ENCODE measurements at regions not wholly inside any gene's neighbourhood (a gene's known extent, or its start where the extent isn't known, plus 50 kb on each side); places are given as distances from the start of the nearest gene placed in this dataset.

- H3K4me3 Mint-ChIP-seq = no peak overlapping the region
- DNase-seq = no peak
- no peak for ATAC-seq (ENCODE audit: low read depth in 2 of 2)
- no peaks in the 10 kb centered on the region for H3K4me1 Mint-ChIP-seq
- no peak overlapping the region for H3K27ac Mint-ChIP-seq
- H3K9me3 Mint-ChIP-seq = peaks cover 2 to 10% (median 6%) of the 10 kb centered on the region in 7 donors
- no peaks in the 10 kb centered on the region for H3K36me3 Mint-ChIP-seq
- H3K27me3 Mint-ChIP-seq = no peaks in the 10 kb centered on the region
These were observed 285.0 kb upstream of the SLC10A2 start for GRCh38 chr13:103351035-103351828.

- no peak overlapping the region for H3K4me3 Mint-ChIP-seq
- no peak for DNase-seq
- H3K9me3 Mint-ChIP-seq = peaks cover 0 to 13% (median 4%) of the 10 kb centered on the region in 7 donors
- H3K36me3 Mint-ChIP-seq = no peaks in the 10 kb centered on the region
- H3K4me1 Mint-ChIP-seq = no peaks in the 10 kb centered on the region
- no peaks in the 10 kb centered on the region for H3K27me3 Mint-ChIP-seq
- ATAC-seq (ENCODE audit: low read depth in 2 of 2) = no peak
- no peak overlapping the region for H3K27ac Mint-ChIP-seq
These were observed 283.9 kb upstream of the SLC10A2 start for GRCh38 chr13:103350147-103350546.

- H3K27ac Mint-ChIP-seq = no peak overlapping the region
- ATAC-seq (ENCODE audit: low read depth in 2 of 2) (no peak), DNase-seq (no peak)
- no peaks in the 10 kb centered on the region for H3K36me3 Mint-ChIP-seq
- H3K27me3 Mint-ChIP-seq = no peaks in the 10 kb centered on the region
- peaks cover 6 to 14% (median 7%) of the 10 kb centered on the region in 7 donors for H3K9me3 Mint-ChIP-seq
- no peak overlapping the region for H3K4me3 Mint-ChIP-seq
- no peaks in the 10 kb centered on the region for H3K4me1 Mint-ChIP-seq
These were observed 283.2 kb upstream of the SLC10A2 start for GRCh38 chr13:103349211-103349980.

GRCh38 chr13:103335241-103335640 lies 269.0 kb upstream of the SLC10A2 start:
- DNase-seq (no peak), ATAC-seq (ENCODE audit: low read depth in 2 of 2) (no peak)
- Mint-ChIP-seq H3K27ac (no peak overlapping the region), H3K4me3 (no peak overlapping the region), H3K9me3 (peaks cover 0 to 9% (median 1%) of the 10 kb centered on the region in 7 donors), H3K27me3 (no peaks in the 10 kb centered on the region), H3K4me1 (no peaks in the 10 kb centered on the region), H3K36me3 (no peaks in the 10 kb centered on the region)

GRCh38 chr13:103331924-103332323 lies 265.7 kb upstream of the SLC10A2 start:
- Mint-ChIP-seq H3K4me1 (no peaks in the 10 kb centered on the region), H3K4me3 (no peak overlapping the region), H3K36me3 (no peaks in the 10 kb centered on the region), H3K27me3 (no peaks in the 10 kb centered on the region), H3K27ac (no peak overlapping the region), H3K9me3 (peaks cover 0 to 5% (median 1%) of the 10 kb centered on the region in 7 donors)
- no peak for ATAC-seq (ENCODE audit: low read depth in 2 of 2)
- no peak for DNase-seq

GRCh38 chr13:103328899-103329298 lies 262.7 kb upstream of the SLC10A2 start:
- Mint-ChIP-seq H3K27ac (no peak overlapping the region), H3K36me3 (no peaks in the 10 kb centered on the region), H3K4me3 (no peak overlapping the region), H3K4me1 (no peaks in the 10 kb centered on the region), H3K27me3 (no peaks in the 10 kb centered on the region), H3K9me3 (peaks cover 0 to 4% (median 1%) of the 10 kb centered on the region in 7 donors)
- no peak for ATAC-seq (ENCODE audit: low read depth in 2 of 2)
- no peak for DNase-seq

GRCh38 chr13:103326326-103326725 lies 260.1 kb upstream of the SLC10A2 start:
- H3K4me1 Mint-ChIP-seq = no peaks in the 10 kb centered on the region
- no peak overlapping the region for H3K4me3 Mint-ChIP-seq

GRCh38 chr13:103325672-103326071 lies 259.5 kb upstream of the SLC10A2 start:
- Mint-ChIP-seq H3K4me3 (no peak overlapping the region), H3K27ac (no peak overlapping the region), H3K9me3 (peaks cover 0 to 8% (median 5%) of the 10 kb centered on the region in 7 donors), H3K4me1 (no peaks in the 10 kb centered on the region), H3K36me3 (no peaks in the 10 kb centered on the region), H3K27me3 (no peaks in the 10 kb centered on the region)
- ATAC-seq (ENCODE audit: low read depth in 2 of 2) = no peak
- DNase-seq = no peak

More at GRCh38 chr13:103326326-103326725, 260.1 kb upstream of the SLC10A2 start:
- H3K27me3 Mint-ChIP-seq = no peaks in the 10 kb centered on the region
- DNase-seq = no peak
- peaks cover 0 to 8% (median 5%) of the 10 kb centered on the region in 7 donors for H3K9me3 Mint-ChIP-seq
- ATAC-seq (ENCODE audit: low read depth in 2 of 2) = no peak
- no peak overlapping the region for H3K27ac Mint-ChIP-seq
- no peaks in the 10 kb centered on the region for H3K36me3 Mint-ChIP-seq

GRCh38 chr13:103324641-103325040 lies 258.4 kb upstream of the SLC10A2 start:
- Mint-ChIP-seq H3K4me1 (no peaks in the 10 kb centered on the region), H3K27ac (no peak overlapping the region), H3K9me3 (peaks cover 0 to 8% (median 5%) of the 10 kb centered on the region in 7 donors), H3K36me3 (no peaks in the 10 kb centered on the region), H3K4me3 (no peak overlapping the region), H3K27me3 (no peaks in the 10 kb centered on the region)
- no peak for DNase-seq
- ATAC-seq (ENCODE audit: low read depth in 2 of 2) = no peak

- DNase-seq (no peak), ATAC-seq (ENCODE audit: low read depth in 2 of 2) (no peak)
- Mint-ChIP-seq H3K27me3 (no peaks in the 10 kb centered on the region), H3K9me3 (peaks cover 0 to 8% (median 3%) of the 10 kb centered on the region in 7 donors), H3K4me1 (no peaks in the 10 kb centered on the region), H3K4me3 (no peak overlapping the region), H3K36me3 (no peaks in the 10 kb centered on the region), H3K27ac (no peak overlapping the region)
These were observed 249.5 kb upstream of the SLC10A2 start for GRCh38 chr13:103315711-103316110.

GRCh38 chr13:103312467-103312866 lies 246.2 kb upstream of the SLC10A2 start:
- Mint-ChIP-seq H3K27me3 (no peaks in the 10 kb centered on the region), H3K36me3 (no peaks in the 10 kb centered on the region), H3K4me3 (no peak overlapping the region), H3K4me1 (no peaks in the 10 kb centered on the region), H3K27ac (no peak overlapping the region), H3K9me3 (peaks cover 0 to 15% (median 0%) of the 10 kb centered on the region in 7 donors)
- ATAC-seq (ENCODE audit: low read depth in 2 of 2) (no peak), DNase-seq (no peak)

- Mint-ChIP-seq H3K27me3 (no peaks in the 10 kb centered on the region), H3K36me3 (no peaks in the 10 kb centered on the region)
- DNase-seq = no peak
These were observed 242.4 kb upstream of the SLC10A2 start for GRCh38 chr13:103308667-103309066.

GRCh38 chr13:103306163-103306562 lies 239.9 kb upstream of the SLC10A2 start:
- no peak overlapping the region for H3K27ac Mint-ChIP-seq
- H3K27me3 Mint-ChIP-seq = no peaks in the 10 kb centered on the region
- DNase-seq (no peak), ATAC-seq (ENCODE audit: low read depth in 2 of 2) (no peak)
- no peak overlapping the region for H3K4me3 Mint-ChIP-seq
- peaks cover 0 to 14% (median 0%) of the 10 kb centered on the region in 7 donors for H3K9me3 Mint-ChIP-seq
- no peaks in the 10 kb centered on the region for H3K4me1 Mint-ChIP-seq
- H3K36me3 Mint-ChIP-seq = no peaks in the 10 kb centered on the region

More at GRCh38 chr13:103308667-103309066, 242.4 kb upstream of the SLC10A2 start:
- H3K4me1 Mint-ChIP-seq = no peaks in the 10 kb centered on the region
- no peak overlapping the region for H3K4me3 Mint-ChIP-seq
- H3K27ac Mint-ChIP-seq = no peak overlapping the region
- ATAC-seq (ENCODE audit: low read depth in 2 of 2) = no peak
- peaks cover 0 to 15% (median 0%) of the 10 kb centered on the region in 7 donors for H3K9me3 Mint-ChIP-seq

Data from naive B cell (primary cell).